Activated CD4-positive, alpha-beta T cell treated with anti-CD3 and anti-CD28 coated beads for 36 hours (primary cell): ENCODE measurements at regions not wholly inside any gene's neighbourhood (a gene's known extent, or its start where the extent isn't known, plus 50 kb on each side); places are given as distances from the start of the nearest gene placed in this dataset.

Experiments
- ATAC-seq: fragments of 200-7000 bp; cut with Tn5 transposase; one replicate; pipeline ENCODE4 v1.10.0; 2021; ENCODE audit warnings: mild to moderate bottlenecking, moderate library complexity
- CTCF ChIA-PET: fragments of 350-600 bp; sonication (Branson Sonifier 250); formaldehyde crosslinking; loops from one replicate; lab custom pipeline; 2021; ENCODE audit warnings: antibody characterized with exemption; lab: Charles Lee
- POLR2A ChIA-PET: fragments of 350-600 bp; sonication (Branson Sonifier 250); formaldehyde crosslinking; loops from one replicate; lab custom pipeline; 2021; ENCODE audit warnings: antibody characterized with exemption, inconsistent platforms; lab: Charles Lee
- DNase-seq: peaks from one replicate; pipeline ENCODE4 v3.0.0-alpha.2; 2020
- H3K27ac Mint-ChIP-seq: one replicate; pipeline ENCODE4 v1.8.0; 2021; ENCODE audit warnings: mixed read lengths
- H3K27me3 Mint-ChIP-seq: one replicate; pipeline ENCODE4 v1.8.0; 2021; ENCODE audit warnings: mixed read lengths
- H3K36me3 Mint-ChIP-seq: one replicate; pipeline ENCODE4 v1.8.0; 2021; ENCODE audit warnings: low read depth, mixed read lengths
- H3K4me1 Mint-ChIP-seq: one replicate; pipeline ENCODE4 v1.8.0; 2021; ENCODE audit warnings: mixed read lengths
- H3K4me3 Mint-ChIP-seq: one replicate; pipeline ENCODE4 v1.8.0; 2021; ENCODE audit warnings: mild to moderate bottlenecking, moderate library complexity, mixed read lengths
- H3K9me3 Mint-ChIP-seq: one replicate; pipeline ENCODE4 v1.8.0; 2021; ENCODE audit warnings: low read depth, mixed read lengths
- intact Hi-C, 2 experiments: fragments of 100-400 bp; cut with DNase I in 1 of 2; cut with micrococcal nuclease in 1 of 2; formaldehyde crosslinking; loops; one replicate each; pipeline versions ENCODE4 v1.14.2 to v1.15.1; 2022 to 2024; cut with DNase I, micrococcal nuclease

DNA sequence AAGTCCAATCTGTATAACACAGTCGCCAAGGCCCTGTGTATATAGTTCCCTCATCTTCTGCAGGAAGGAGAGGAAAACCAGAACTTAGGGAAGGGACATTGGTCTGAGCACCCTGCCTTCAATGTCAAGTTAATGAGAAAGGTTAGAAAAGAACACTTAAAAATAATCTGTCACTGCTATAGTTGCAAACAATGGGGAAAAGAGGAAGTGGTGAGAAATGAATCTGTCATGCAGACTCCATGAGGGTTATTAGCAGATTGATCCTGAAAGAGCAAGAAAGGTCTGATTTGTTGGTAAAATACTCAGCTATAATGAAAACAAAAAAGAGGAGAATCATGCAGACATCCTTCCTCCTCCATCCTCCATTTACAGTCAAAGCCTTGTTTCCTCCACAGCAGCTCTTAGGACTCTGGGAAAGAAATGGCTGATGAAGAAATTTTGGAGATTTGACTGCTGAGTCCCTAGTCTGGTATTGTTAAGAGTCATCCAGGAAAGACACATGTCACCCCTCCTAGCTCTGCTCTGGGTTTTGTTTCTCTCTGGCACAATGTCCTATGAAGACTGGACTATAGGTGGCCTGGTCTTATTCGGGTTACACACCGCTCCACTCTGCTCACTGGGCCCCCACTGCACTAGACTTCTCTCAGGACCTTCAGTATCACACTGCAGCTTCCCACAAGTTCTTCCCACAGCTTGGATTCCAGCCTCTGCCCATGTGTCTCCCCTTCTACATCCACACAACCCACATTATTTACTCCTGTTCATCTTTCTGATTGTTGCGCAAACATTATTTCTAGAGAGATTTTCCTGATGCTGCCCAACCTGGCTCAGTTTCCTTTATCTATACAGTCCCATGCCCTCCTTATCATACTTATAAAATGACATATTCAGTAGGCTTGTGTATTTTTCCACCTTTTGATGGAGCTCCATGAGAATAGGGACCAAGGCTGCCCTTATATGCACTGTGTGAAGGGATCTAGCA, 56.5 kb upstream of the XYLT1 start:
- peaks cover 4% of the 10 kb centered on the region for H3K9me3 Mint-ChIP-seq
- ChIA-PET POLR2A (no interaction called here), CTCF (no interaction called here)
- H3K27ac Mint-ChIP-seq, result no peak overlapping the region
- no peaks in the 10 kb centered on the region for H3K27me3 Mint-ChIP-seq
- DNase-seq (no peak), ATAC-seq (no peak)
- peaks cover 2% of the 10 kb centered on the region for H3K36me3 Mint-ChIP-seq
- H3K4me1 Mint-ChIP-seq, result peaks cover 14% of the 10 kb centered on the region
- H3K4me3 Mint-ChIP-seq, result no peak overlapping the region
- intact Hi-C loops, result no loop called here

DNA sequence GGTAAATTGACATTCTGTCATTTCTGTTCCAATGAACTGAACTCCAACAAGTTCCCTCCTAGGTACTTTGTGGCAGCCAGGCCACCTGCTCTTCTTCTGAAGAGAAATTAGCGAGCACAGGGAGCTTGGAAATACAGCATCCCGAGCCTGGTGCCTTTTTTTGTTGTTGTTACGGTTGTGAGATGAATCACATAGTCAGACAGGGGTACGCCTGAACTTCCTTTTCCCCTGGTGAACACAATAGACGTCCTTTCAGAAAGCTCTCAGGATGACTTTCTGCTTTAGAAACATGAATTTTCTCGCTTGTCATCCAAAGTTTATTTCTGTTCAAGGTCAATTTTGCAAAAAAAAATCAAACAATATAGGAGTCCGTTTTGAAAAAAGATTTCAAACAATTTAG, 53.9 kb upstream of the XYLT1 start:
- ATAC-seq (no peak), DNase-seq (no peak)
- intact Hi-C loops, result no loop called here
- Mint-ChIP-seq H3K4me3 (no peak overlapping the region), H3K9me3 (no peaks in the 10 kb centered on the region), H3K36me3 (no peaks in the 10 kb centered on the region), H3K27ac (no peak overlapping the region), H3K4me1 (peaks cover 5% of the 10 kb centered on the region), H3K27me3 (peaks cover 2% of the 10 kb centered on the region)
- ChIA-PET CTCF (no interaction called here), POLR2A (no interaction called here)

DNA sequence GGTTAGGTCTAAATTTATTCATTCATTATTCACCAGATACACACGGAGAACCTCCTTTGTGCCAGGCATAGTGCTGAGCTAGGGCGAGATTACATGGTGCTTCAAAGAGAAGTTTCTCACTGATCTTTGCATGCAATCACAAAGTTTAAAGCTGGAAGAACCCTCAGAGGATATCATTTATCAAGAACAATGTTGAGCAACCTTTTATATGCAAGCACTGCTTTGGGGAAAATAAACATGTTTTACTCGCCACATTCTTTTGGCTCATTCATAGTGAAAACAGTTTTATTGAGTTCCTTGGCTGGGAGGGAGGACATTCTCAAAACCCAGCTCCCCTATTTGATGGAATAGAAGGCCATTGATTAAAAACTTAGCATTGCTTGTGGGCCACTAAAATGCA, 49.8 kb upstream of the XYLT1 start:
- H3K4me1 Mint-ChIP-seq, result no peaks in the 10 kb centered on the region
- no peak overlapping the region for H3K27ac Mint-ChIP-seq
- no peaks in the 10 kb centered on the region for H3K36me3 Mint-ChIP-seq
- intact Hi-C loops, result no loop called here
- ATAC-seq (no peak), DNase-seq (no peak)
- no peak overlapping the region for H3K4me3 Mint-ChIP-seq
- POLR2A ChIA-PET, result no interaction called here
- H3K27me3 Mint-ChIP-seq, result peaks cover 3% of the 10 kb centered on the region
- CTCF ChIA-PET, result interaction anchor here (0.5 kb wide), 1 partner anchor 693 kb away, joined by 3 read pairs; no protein-coding TSS in a partner anchor
- no peaks in the 10 kb centered on the region for H3K9me3 Mint-ChIP-seq
